GM12865 (cell line): ENCODE measurements at regions not wholly inside any gene's neighbourhood (a gene's known extent, or its start where the extent isn't known, plus 50 kb on each side); places are given as distances from the start of the nearest gene placed in this dataset.

ENCODE experiments used
- DNase-seq: peaks from one replicate; pipeline ENCODE4 v3.0.0; 2010; ENCODE audit warnings: low read depth
- H3K4me3 ChIP-seq: 2 replicates; pipeline ENCODE4 v1.5.1; 2011; ENCODE audit warnings: mild to moderate bottlenecking, low read depth, low read length, control low read depth
- TF ChIP-seq, protein P1 (sequence below): IDR thresholded peaks from 2 replicates; pipeline ENCODE4 v1.5.1; 2011; ENCODE audit warnings: low read length, control low read depth, low read depth, inconsistent platforms; ENCODE audit not compliant: insufficient read depth; ENCODE audit errors: missing control alignments

- no peak for DNase-seq
- TF ChIP-seq, protein P1, sequence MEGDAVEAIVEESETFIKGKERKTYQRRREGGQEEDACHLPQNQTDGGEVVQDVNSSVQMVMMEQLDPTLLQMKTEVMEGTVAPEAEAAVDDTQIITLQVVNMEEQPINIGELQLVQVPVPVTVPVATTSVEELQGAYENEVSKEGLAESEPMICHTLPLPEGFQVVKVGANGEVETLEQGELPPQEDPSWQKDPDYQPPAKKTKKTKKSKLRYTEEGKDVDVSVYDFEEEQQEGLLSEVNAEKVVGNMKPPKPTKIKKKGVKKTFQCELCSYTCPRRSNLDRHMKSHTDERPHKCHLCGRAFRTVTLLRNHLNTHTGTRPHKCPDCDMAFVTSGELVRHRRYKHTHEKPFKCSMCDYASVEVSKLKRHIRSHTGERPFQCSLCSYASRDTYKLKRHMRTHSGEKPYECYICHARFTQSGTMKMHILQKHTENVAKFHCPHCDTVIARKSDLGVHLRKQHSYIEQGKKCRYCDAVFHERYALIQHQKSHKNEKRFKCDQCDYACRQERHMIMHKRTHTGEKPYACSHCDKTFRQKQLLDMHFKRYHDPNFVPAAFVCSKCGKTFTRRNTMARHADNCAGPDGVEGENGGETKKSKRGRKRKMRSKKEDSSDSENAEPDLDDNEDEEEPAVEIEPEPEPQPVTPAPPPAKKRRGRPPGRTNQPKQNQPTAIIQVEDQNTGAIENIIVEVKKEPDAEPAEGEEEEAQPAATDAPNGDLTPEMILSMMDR, result no peak
Observed at GRCh38 chr17:53640808-53641207, 181.9 kb upstream of the KIF2B start.

GRCh38 chr17:53635444-53635843, 187.3 kb upstream of the KIF2B start:
- DNase-seq, result no peak

More at GRCh38 chr17:53640808-53641207, 181.9 kb upstream of the KIF2B start:
- H3K4me3 ChIP-seq, result no peak overlapping the region

DNA sequence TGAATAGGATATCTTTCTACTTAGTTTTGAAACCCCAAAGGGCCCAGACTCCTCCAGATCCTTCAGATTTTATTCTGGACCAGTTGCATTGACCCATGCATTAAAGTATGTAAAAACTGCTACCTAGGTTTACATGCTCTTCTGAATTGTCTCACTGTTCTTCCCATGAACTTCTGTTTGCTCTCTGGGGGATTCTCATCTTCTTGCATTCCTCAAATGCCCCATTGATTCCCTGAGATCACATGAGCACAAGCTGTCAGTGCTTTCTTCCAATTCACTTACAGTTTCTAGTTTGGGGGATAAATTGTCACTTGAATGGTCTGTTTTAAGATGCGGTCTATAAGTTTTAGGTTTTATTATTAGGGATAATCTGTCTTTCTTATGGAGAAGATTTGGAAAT, 188.9 kb upstream of the KIF2B start:
- DNase-seq, result no peak
- TF ChIP-seq, protein P1, result no peak
- no peak overlapping the region for H3K4me3 ChIP-seq

More at GRCh38 chr17:53635444-53635843, 187.3 kb upstream of the KIF2B start:
- TF ChIP-seq, protein P1, result no peak
- no peak overlapping the region for H3K4me3 ChIP-seq

- DNase-seq, result no peak
- H3K4me3 ChIP-seq, result no peak overlapping the region
- TF ChIP-seq, protein P1, result no peak
Observed at GRCh38 chr17:53631486-53631885, 191.2 kb upstream of the KIF2B start.

- no peak for DNase-seq
- H3K4me3 ChIP-seq, result no peak overlapping the region
- TF ChIP-seq, protein P1, result no peak
Observed at GRCh38 chr17:53630638-53631037, 192.1 kb upstream of the KIF2B start.

- TF ChIP-seq, protein P1, result no peak
- no peak for DNase-seq
- no peak overlapping the region for H3K4me3 ChIP-seq
Observed at GRCh38 chr17:53630115-53630514, 192.6 kb upstream of the KIF2B start.

DNA sequence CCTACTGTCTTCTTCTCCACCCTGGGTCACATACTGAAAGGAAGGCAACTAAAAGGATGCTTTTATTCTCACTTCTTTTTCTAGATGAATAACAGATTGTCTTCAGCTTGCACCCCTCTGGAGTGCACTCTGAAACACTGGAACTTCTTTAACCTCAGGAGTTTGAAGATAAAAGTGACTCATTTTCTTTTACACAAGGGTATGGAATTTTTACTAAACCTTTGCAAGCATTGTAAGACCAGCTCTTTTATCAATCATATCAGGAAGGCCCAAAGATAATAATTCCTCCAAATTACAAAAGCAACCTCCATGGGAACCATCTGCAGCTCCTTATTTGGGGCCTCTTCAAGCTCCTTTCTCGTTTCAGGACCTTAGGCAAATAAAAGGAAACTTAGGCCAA, 193.5 kb upstream of the KIF2B start:
- no peak overlapping the region for H3K4me3 ChIP-seq
- TF ChIP-seq, protein P1, result no peak
- DNase-seq, result no peak
